LNCaP clone FGC (cell line): ENCODE measurements at regions not wholly inside any gene's neighbourhood (a gene's known extent, or its start where the extent isn't known, plus 50 kb on each side); places are given as distances from the start of the nearest gene placed in this dataset.

Experiments
- DNase-seq: peaks from one replicate; pipeline ENCODE4 v3.0.0-alpha.2; 2011; ENCODE audit warnings: low read depth
- H3K4me3 ChIP-seq: 2 replicates; pipeline ENCODE4 v1.5.1; 2011; ENCODE audit warnings: mild to moderate bottlenecking, low read depth, low read length, control low read depth
- CTCF ChIP-seq: IDR thresholded peaks from 2 replicates; pipeline ENCODE4 v1.5.1; 2012; ENCODE audit warnings: mild to moderate bottlenecking; ENCODE audit not compliant: control insufficient read depth, insufficient read depth; ENCODE audit errors: extremely low read depth

DNA sequence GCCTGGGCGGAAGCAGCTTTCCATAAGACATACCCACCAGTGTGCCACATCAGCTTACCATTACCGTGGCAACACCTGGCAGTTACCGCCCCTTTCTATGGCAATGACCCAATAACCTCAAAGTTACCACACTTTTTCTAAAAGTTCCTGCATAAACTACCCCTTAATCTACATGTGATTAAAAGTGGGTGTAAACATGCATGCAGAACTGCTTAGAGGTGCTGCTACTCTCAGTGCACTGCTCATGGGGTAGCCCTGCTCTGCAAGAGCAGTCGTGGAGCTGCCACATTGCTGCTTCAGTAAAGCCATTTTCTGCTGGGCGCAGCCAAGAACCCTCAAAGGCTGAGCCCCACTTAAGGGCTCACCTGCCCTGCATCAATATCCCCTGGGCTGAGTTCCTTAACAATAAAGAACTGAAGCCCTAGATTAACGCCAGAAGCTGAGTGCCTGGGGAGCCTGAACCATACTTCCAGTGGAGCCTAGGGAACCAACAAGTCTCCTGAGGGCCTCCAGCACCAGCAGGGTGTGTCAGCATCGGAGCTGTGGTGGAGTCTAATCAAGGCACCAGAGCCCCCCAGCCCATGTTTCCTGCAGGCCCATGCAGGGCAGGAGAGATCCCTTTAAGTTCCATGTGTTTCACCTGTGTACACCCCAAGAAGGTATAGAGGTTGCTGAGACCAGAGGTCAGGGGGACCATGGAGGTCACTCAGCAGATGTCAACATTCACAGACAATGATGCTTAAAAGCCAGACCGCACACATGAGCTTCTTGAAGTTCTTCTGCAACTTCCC, 1198.1 kb downstream of the UQCRFS1 start:
- no peak overlapping the region for H3K4me3 ChIP-seq
- TF ChIP-seq CTCF: no peak
- DNase-seq: no peak

GRCh38 chr19:28012361-28012760, 1200.6 kb downstream of the UQCRFS1 start:
- no peak for DNase-seq
- peak; percentile 6; the same call in 1 of the 2 replicates for TF ChIP-seq CTCF
- no peak overlapping the region for H3K4me3 ChIP-seq

- no peak for TF ChIP-seq CTCF
- no peak overlapping the region for H3K4me3 ChIP-seq
- DNase-seq: no peak
Measured at GRCh38 chr19:28010656-28011055, 1202.3 kb downstream of the UQCRFS1 start.

- no peak for TF ChIP-seq CTCF
- H3K4me3 ChIP-seq: no peak overlapping the region
- no peak for DNase-seq
Measured at GRCh38 chr19:28009696-28010095, 1203.3 kb downstream of the UQCRFS1 start.

DNA sequence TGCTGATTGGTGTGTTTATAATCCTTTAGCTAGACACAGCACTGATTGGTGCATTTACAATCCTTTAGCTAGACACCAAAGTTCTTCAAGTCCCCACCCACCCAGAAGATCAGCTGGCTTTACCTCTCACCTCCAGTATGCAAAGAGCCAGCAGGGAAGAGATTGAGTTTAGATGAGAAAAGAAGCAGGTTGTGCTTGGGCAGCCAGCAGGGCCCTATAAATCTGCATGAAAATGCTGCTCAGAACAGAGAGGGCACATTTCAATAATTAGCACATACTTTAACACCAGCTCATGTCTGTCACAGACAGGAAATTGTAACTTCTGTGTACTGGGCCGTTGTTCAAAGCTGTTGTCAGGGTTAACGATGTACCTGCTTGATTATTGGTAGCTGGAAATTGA, 1204.3 kb downstream of the UQCRFS1 start:
- DNase-seq: no peak
- no peak for TF ChIP-seq CTCF
- no peak overlapping the region for H3K4me3 ChIP-seq

GRCh38 chr19:28003543-28003942, 1209.4 kb downstream of the UQCRFS1 start:
- no peak for TF ChIP-seq CTCF
- no peak for DNase-seq
- H3K4me3 ChIP-seq: no peak overlapping the region

- no peak for DNase-seq
- TF ChIP-seq CTCF: no peak
- no peak overlapping the region for H3K4me3 ChIP-seq
Measured at GRCh38 chr19:27997069-27997468, 1215.9 kb downstream of the UQCRFS1 start.
